Ovary (tissue), 3 donors: ENCODE measurements at regions not wholly inside any gene's neighbourhood (a gene's known extent, or its start where the extent isn't known, plus 50 kb on each side); places are given as distances from the start of the nearest gene placed in this dataset.

Experiments
- EP300 ChIP-seq: sonication (generic); formaldehyde crosslinking; IDR thresholded peaks from one replicate; pipeline ENCODE4 v1.6.1; 2017; ENCODE audit warnings: antibody characterized with exemption
- POLR2A ChIP-seq: fragments of 450-650 bp; IDR thresholded peaks from one replicate; pipeline ENCODE4 v1.6.1; 2017; ENCODE audit warnings: antibody characterized with exemption, mild to moderate bottlenecking, moderate library complexity
- TF ChIP-seq, protein P1 (sequence below), 3 donors: fragments of 450-650 bp in 2 of 3; fragments of 200-600 bp in 1 of 3; IDR thresholded peaks; one replicate each; pipeline versions ENCODE4 v1.5.1 to v1.8.0; 2016 to 2022; ENCODE audit warnings: antibody characterized with exemption in 3 of 3, mild to moderate bottlenecking in 1 of 3
- donor health status: DM: no; HTN: no; CAD: no.

DNA sequence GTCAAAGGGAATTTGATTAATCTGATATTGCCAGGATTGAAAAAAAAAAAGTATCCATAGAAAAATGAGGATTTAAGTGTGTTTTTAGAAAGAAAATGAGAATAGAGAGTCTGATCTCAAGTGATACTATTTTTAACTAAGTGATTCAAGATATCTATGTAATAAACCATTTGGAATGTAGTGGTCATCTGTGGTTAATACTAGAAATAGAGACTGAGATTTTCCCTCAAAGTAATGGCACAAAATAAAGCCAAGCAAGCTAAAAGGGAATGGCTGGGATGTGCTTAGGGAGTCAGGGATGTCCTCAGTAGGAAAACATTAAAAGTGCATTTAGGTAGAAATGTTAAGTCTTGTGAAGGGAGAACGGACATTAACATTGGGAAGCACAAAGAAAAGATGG is 90.6 kb downstream of the FBXO4 start:
- TF ChIP-seq POLR2A (no peak), EP300 (no peak)
- TF ChIP-seq, protein P1, sequence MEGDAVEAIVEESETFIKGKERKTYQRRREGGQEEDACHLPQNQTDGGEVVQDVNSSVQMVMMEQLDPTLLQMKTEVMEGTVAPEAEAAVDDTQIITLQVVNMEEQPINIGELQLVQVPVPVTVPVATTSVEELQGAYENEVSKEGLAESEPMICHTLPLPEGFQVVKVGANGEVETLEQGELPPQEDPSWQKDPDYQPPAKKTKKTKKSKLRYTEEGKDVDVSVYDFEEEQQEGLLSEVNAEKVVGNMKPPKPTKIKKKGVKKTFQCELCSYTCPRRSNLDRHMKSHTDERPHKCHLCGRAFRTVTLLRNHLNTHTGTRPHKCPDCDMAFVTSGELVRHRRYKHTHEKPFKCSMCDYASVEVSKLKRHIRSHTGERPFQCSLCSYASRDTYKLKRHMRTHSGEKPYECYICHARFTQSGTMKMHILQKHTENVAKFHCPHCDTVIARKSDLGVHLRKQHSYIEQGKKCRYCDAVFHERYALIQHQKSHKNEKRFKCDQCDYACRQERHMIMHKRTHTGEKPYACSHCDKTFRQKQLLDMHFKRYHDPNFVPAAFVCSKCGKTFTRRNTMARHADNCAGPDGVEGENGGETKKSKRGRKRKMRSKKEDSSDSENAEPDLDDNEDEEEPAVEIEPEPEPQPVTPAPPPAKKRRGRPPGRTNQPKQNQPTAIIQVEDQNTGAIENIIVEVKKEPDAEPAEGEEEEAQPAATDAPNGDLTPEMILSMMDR (IDR thresholded peaks at IDR 0.05), result no peak
